ENCODE measurements at regions not wholly inside any gene's neighbourhood (a gene's known extent, or its start where the extent isn't known, plus 50 kb on each side); places are given as distances from the start of the nearest gene placed in this dataset.

- Histone ChIP-seq H3K36me3 (ENCODE audit: control insufficient read depth in 1 of 2, insufficient read depth in 2 of 2, low read length in 2 of 2) (no peaks in the 10 kb centered on the region), H4K12ac (ENCODE audit: low read depth, low read length) (no peak overlapping the region), H2AK5ac (ENCODE audit: low read length) (no peak overlapping the region), H4K91ac (ENCODE audit: low read depth, low read length) (no peak overlapping the region), H2BK120ac (ENCODE audit: insufficient read depth, low read length, poor library complexity) (no peak overlapping the region), H3K23ac (ENCODE audit: low read length) (no peak overlapping the region), H3K4me3 (ENCODE audit: low read depth, low read length) (no peak overlapping the region), H3K4me2 (ENCODE audit: low read length) (no peak overlapping the region), H4K8ac (ENCODE audit: low read depth, low read length) (no peak overlapping the region), H3K4ac (ENCODE audit: low read depth, low read length) (no peak overlapping the region), H3K79me2 (ENCODE audit: control insufficient read depth, insufficient read depth, low read length, poor library complexity) (no peaks in the 10 kb centered on the region), H2BK12ac (ENCODE audit: low read length) (no peak overlapping the region), H3K27me3 (ENCODE audit: insufficient read depth, low read length) (no peaks in the 10 kb centered on the region), H3K4me1 (ENCODE audit: control insufficient read depth in 1 of 2, insufficient read depth in 2 of 2, low read length in 2 of 2) (no peaks in the 10 kb centered on the region), H3K79me1 (ENCODE audit: low read length) (no peaks in the 10 kb centered on the region), H3K14ac (ENCODE audit: low read length) (no peak overlapping the region), H3K27ac (ENCODE audit: low read depth, low read length) (no peak overlapping the region), H3K9ac (ENCODE audit: low read length) (no peak overlapping the region), H2BK5ac (ENCODE audit: low read depth, low read length, poor library complexity) (no peak overlapping the region), H2AFZ (ENCODE audit: insufficient read depth, low read length, poor library complexity) (no peak overlapping the region), H3K18ac (ENCODE audit: low read length) (no peak overlapping the region), H3K9me3 (ENCODE audit: insufficient read depth, low read depth, low read length) (no peaks in the 10 kb centered on the region)
- WGBS (ENCODE audit: extremely low coverage, insufficient coverage, insufficient read length) = no CpG with 5 or more reads among the region's 3 CpGs
- no peak for DNase-seq
These were observed 1076.2 kb downstream of the NLGN4Y start for GRCh38 chrY:15600565-15600964.

DNA sequence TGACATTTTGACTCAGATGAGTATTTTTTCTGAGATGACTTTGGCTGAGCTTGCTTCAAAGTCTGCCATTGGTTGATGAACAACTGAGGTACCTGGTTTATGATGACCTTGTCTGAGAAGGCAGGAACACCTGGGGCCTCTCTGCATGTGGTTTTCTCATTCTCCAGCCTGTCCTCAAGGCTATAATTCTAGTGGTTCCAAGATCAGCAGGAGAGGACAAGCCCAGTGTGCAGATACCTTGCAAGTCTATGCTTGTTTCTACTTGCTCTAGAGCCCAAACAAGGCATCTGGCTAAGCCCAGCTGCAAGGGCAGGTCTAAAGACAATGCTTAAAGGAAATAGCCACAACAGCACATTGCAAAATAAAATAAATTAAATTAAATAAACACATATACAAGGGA lies 1100.0 kb downstream of the NLGN4Y start:
- Histone ChIP-seq H3K4me1 (ENCODE audit: control insufficient read depth in 1 of 2, insufficient read depth in 2 of 2, low read length in 2 of 2) (no peaks in the 10 kb centered on the region), H3K4me3 (ENCODE audit: low read depth, low read length) (no peak overlapping the region), H4K12ac (ENCODE audit: low read depth, low read length) (no peak overlapping the region), H2BK12ac (ENCODE audit: low read length) (no peak overlapping the region), H3K4me2 (ENCODE audit: low read length) (no peak overlapping the region), H4K91ac (ENCODE audit: low read depth, low read length) (no peak overlapping the region), H3K27ac (ENCODE audit: low read depth, low read length) (no peak overlapping the region), H3K79me1 (ENCODE audit: low read length) (no peaks in the 10 kb centered on the region), H3K9me3 (ENCODE audit: insufficient read depth, low read depth, low read length) (no peaks in the 10 kb centered on the region), H2BK120ac (ENCODE audit: insufficient read depth, low read length, poor library complexity) (no peak overlapping the region), H2BK5ac (ENCODE audit: low read depth, low read length, poor library complexity) (no peak overlapping the region), H3K14ac (ENCODE audit: low read length) (no peak overlapping the region), H4K8ac (ENCODE audit: low read depth, low read length) (no peak overlapping the region), H3K4ac (ENCODE audit: low read depth, low read length) (no peak overlapping the region), H3K36me3 (ENCODE audit: control insufficient read depth in 1 of 2, insufficient read depth in 2 of 2, low read length in 2 of 2) (no peaks in the 10 kb centered on the region), H3K18ac (ENCODE audit: low read length) (no peak overlapping the region), H2AFZ (ENCODE audit: insufficient read depth, low read length, poor library complexity) (no peak overlapping the region), H3K27me3 (ENCODE audit: insufficient read depth, low read length) (no peaks in the 10 kb centered on the region), H3K79me2 (ENCODE audit: control insufficient read depth, insufficient read depth, low read length, poor library complexity) (no peaks in the 10 kb centered on the region), H2AK5ac (ENCODE audit: low read length) (no peak overlapping the region), H3K9ac (ENCODE audit: low read length) (no peak overlapping the region), H3K23ac (ENCODE audit: low read length) (no peak overlapping the region)
- no peak for DNase-seq

GRCh38 chrY:15624928-15625327 lies 1100.6 kb downstream of the NLGN4Y start:
- H2BK12ac ChIP-seq (ENCODE audit: low read length) = no peak overlapping the region
- no peak overlapping the region for H2AFZ ChIP-seq (ENCODE audit: insufficient read depth, low read length, poor library complexity)
- DNase-seq = no peak
- H2BK120ac ChIP-seq (ENCODE audit: insufficient read depth, low read length, poor library complexity) = no peak overlapping the region
- no peaks in the 10 kb centered on the region for H3K4me1 ChIP-seq (ENCODE audit: control insufficient read depth in 1 of 2, insufficient read depth in 2 of 2, low read length in 2 of 2)
- no peak overlapping the region for H3K27ac ChIP-seq (ENCODE audit: low read depth, low read length)
- H3K79me1 ChIP-seq (ENCODE audit: low read length) = no peaks in the 10 kb centered on the region
- H3K4me3 ChIP-seq (ENCODE audit: low read depth, low read length) = no peak overlapping the region
- no peak overlapping the region for H3K14ac ChIP-seq (ENCODE audit: low read length)
- H4K8ac ChIP-seq (ENCODE audit: low read depth, low read length) = no peak overlapping the region
- H3K9ac ChIP-seq (ENCODE audit: low read length) = no peak overlapping the region
- no peaks in the 10 kb centered on the region for H3K9me3 ChIP-seq (ENCODE audit: insufficient read depth, low read depth, low read length)
- no peak overlapping the region for H4K91ac ChIP-seq (ENCODE audit: low read depth, low read length)
- H3K23ac ChIP-seq (ENCODE audit: low read length) = no peak overlapping the region
- no peak overlapping the region for H3K18ac ChIP-seq (ENCODE audit: low read length)
- no peak overlapping the region for H4K12ac ChIP-seq (ENCODE audit: low read depth, low read length)
- no peak overlapping the region for H3K4me2 ChIP-seq (ENCODE audit: low read length)
- H3K36me3 ChIP-seq (ENCODE audit: control insufficient read depth in 1 of 2, insufficient read depth in 2 of 2, low read length in 2 of 2) = no peaks in the 10 kb centered on the region
- no peak overlapping the region for H3K4ac ChIP-seq (ENCODE audit: low read depth, low read length)
- no peak overlapping the region for H2AK5ac ChIP-seq (ENCODE audit: low read length)
- H3K79me2 ChIP-seq (ENCODE audit: control insufficient read depth, insufficient read depth, low read length, poor library complexity) = no peaks in the 10 kb centered on the region
- H2BK5ac ChIP-seq (ENCODE audit: low read depth, low read length, poor library complexity) = no peak overlapping the region
- no peaks in the 10 kb centered on the region for H3K27me3 ChIP-seq (ENCODE audit: insufficient read depth, low read length)
- no CpG with 5 or more reads among the region's 2 CpGs for WGBS (ENCODE audit: extremely low coverage, insufficient coverage, insufficient read length)

GRCh38 chrY:15648198-15648597 lies 1123.9 kb downstream of the NLGN4Y start:
- H3K36me3 ChIP-seq (ENCODE audit: control insufficient read depth in 1 of 2, insufficient read depth in 2 of 2, low read length in 2 of 2) = no peaks in the 10 kb centered on the region
- H3K4me3 ChIP-seq (ENCODE audit: low read depth, low read length) = no peak overlapping the region
- no peak overlapping the region for H3K23ac ChIP-seq (ENCODE audit: low read length)
- no peak overlapping the region for H3K14ac ChIP-seq (ENCODE audit: low read length)
- H2BK120ac ChIP-seq (ENCODE audit: insufficient read depth, low read length, poor library complexity) = no peak overlapping the region
- no peak overlapping the region for H3K9ac ChIP-seq (ENCODE audit: low read length)
- no peak overlapping the region for H4K12ac ChIP-seq (ENCODE audit: low read depth, low read length)
- H3K27ac ChIP-seq (ENCODE audit: low read depth, low read length) = no peak overlapping the region
- H3K79me1 ChIP-seq (ENCODE audit: low read length) = no peaks in the 10 kb centered on the region
- no peak overlapping the region for H3K18ac ChIP-seq (ENCODE audit: low read length)
- H2BK12ac ChIP-seq (ENCODE audit: low read length) = no peak overlapping the region
- no peak overlapping the region for H4K91ac ChIP-seq (ENCODE audit: low read depth, low read length)
- H3K27me3 ChIP-seq (ENCODE audit: insufficient read depth, low read length) = no peaks in the 10 kb centered on the region
- H2BK5ac ChIP-seq (ENCODE audit: low read depth, low read length, poor library complexity) = no peak overlapping the region
- H3K4ac ChIP-seq (ENCODE audit: low read depth, low read length) = no peak overlapping the region
- H3K4me2 ChIP-seq (ENCODE audit: low read length) = no peak overlapping the region
- no peaks in the 10 kb centered on the region for H3K9me3 ChIP-seq (ENCODE audit: insufficient read depth, low read depth, low read length)
- H2AFZ ChIP-seq (ENCODE audit: insufficient read depth, low read length, poor library complexity) = no peak overlapping the region
- H4K8ac ChIP-seq (ENCODE audit: low read depth, low read length) = no peak overlapping the region
- H3K79me2 ChIP-seq (ENCODE audit: control insufficient read depth, insufficient read depth, low read length, poor library complexity) = no peaks in the 10 kb centered on the region
- no peak overlapping the region for H2AK5ac ChIP-seq (ENCODE audit: low read length)
- DNase-seq = no peak
- no peaks in the 10 kb centered on the region for H3K4me1 ChIP-seq (ENCODE audit: control insufficient read depth in 1 of 2, insufficient read depth in 2 of 2, low read length in 2 of 2)

DNA sequence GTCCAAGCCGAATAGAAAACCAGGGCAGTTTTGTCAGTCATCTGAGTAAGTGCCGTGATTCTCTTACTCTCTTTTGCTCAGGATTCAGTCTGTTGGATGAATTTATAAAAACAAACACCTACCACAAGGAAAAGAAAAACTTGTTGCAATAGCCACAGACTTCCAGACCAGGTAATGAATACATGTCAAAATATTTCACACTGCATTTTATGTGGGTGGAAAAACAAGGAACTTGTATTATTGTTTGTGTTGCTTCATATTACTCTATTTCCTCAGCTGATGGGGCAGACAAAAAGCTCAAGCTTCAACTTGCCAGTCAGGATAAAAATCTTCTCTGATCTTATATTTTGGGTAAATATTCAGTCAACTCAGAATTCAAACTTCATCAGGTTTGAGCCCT lies 1125.7 kb downstream of the NLGN4Y start:
- Histone ChIP-seq H4K12ac (ENCODE audit: low read depth, low read length) (no peak overlapping the region), H3K27ac (ENCODE audit: low read depth, low read length) (no peak overlapping the region), H3K18ac (ENCODE audit: low read length) (no peak overlapping the region), H3K79me1 (ENCODE audit: low read length) (no peaks in the 10 kb centered on the region), H2BK5ac (ENCODE audit: low read depth, low read length, poor library complexity) (no peak overlapping the region), H3K9ac (ENCODE audit: low read length) (no peak overlapping the region), H3K4ac (ENCODE audit: low read depth, low read length) (no peak overlapping the region), H2BK120ac (ENCODE audit: insufficient read depth, low read length, poor library complexity) (no peak overlapping the region), H2BK12ac (ENCODE audit: low read length) (no peak overlapping the region), H3K23ac (ENCODE audit: low read length) (no peak overlapping the region), H3K27me3 (ENCODE audit: insufficient read depth, low read length) (no peaks in the 10 kb centered on the region), H3K14ac (ENCODE audit: low read length) (no peak overlapping the region), H2AFZ (ENCODE audit: insufficient read depth, low read length, poor library complexity) (no peak overlapping the region), H3K4me3 (ENCODE audit: low read depth, low read length) (no peak overlapping the region), H3K4me2 (ENCODE audit: low read length) (no peak overlapping the region), H2AK5ac (ENCODE audit: low read length) (no peak overlapping the region), H3K9me3 (ENCODE audit: insufficient read depth, low read depth, low read length) (no peaks in the 10 kb centered on the region), H4K8ac (ENCODE audit: low read depth, low read length) (no peak overlapping the region), H3K79me2 (ENCODE audit: control insufficient read depth, insufficient read depth, low read length, poor library complexity) (no peaks in the 10 kb centered on the region), H3K36me3 (ENCODE audit: control insufficient read depth in 1 of 2, insufficient read depth in 2 of 2, low read length in 2 of 2) (no peaks in the 10 kb centered on the region), H3K4me1 (ENCODE audit: control insufficient read depth in 1 of 2, insufficient read depth in 2 of 2, low read length in 2 of 2) (no peaks in the 10 kb centered on the region), H4K91ac (ENCODE audit: low read depth, low read length) (no peak overlapping the region)
- no CpG with 5 or more reads among the region's 2 CpGs for WGBS (ENCODE audit: extremely low coverage, insufficient coverage, insufficient read length)
- DNase-seq = no peak

All from trophoblast cell (in vitro differentiated cells and primary cell).